HCT116 (cell line): ENCODE measurements at regions not wholly inside any gene's neighbourhood (a gene's known extent, or its start where the extent isn't known, plus 50 kb on each side); places are given as distances from the start of the nearest gene placed in this dataset.

Experiments used
- CTCF ChIP-seq, 3 experiments: fragments of 200-600 bp in 1 of 3; sonication (generic) in 1 of 3; IDR thresholded peaks in 2 of 3; conservative IDR thresholded peaks in 1 of 3; 2 replicates each; pipeline ENCODE4 v1.5.1; 2012 to 2017; ENCODE audit warnings: low read depth in 2 of 3, low read length in 2 of 3, antibody characterized with exemption in 1 of 3, borderline replicate concordance in 1 of 3, control low read depth in 1 of 3, mild to moderate bottlenecking in 1 of 3, mixed read lengths in 1 of 3, mixed run types in 1 of 3, moderate library complexity in 1 of 3; ENCODE audit not compliant: insufficient read depth in 1 of 3
- EZH2 ChIP-seq: fragments of 200-600 bp; sonication (generic); IDR thresholded peaks from 2 replicates; pipeline ENCODE4 v1.6.1; 2017; ENCODE audit warnings: antibody characterized with exemption, mixed run types
- SIN3A ChIP-seq: IDR thresholded peaks from 2 replicates; pipeline ENCODE4 v1.6.1; 2012; ENCODE audit warnings: low read depth
- YY1 ChIP-seq: IDR thresholded peaks from 2 replicates; pipeline ENCODE4 v1.6.1; 2011; ENCODE audit warnings: low read length, low read depth, moderate library complexity, mild to moderate bottlenecking; ENCODE audit not compliant: insufficient replicate concordance; ENCODE audit errors: extremely low read depth
- ZFX ChIP-seq: fragments of 450-650 bp; IDR thresholded peaks from 2 replicates; pipeline ENCODE4 v1.6.1; 2017
- TF ChIP-seq, protein P1 (sequence below): IDR thresholded peaks from 2 replicates; pipeline ENCODE4 v1.6.1; 2012; ENCODE audit warnings: low read depth
- TF ChIP-seq, protein P2 (sequence below): IDR thresholded peaks from 2 replicates; pipeline ENCODE4 v1.6.1; 2012

DNA sequence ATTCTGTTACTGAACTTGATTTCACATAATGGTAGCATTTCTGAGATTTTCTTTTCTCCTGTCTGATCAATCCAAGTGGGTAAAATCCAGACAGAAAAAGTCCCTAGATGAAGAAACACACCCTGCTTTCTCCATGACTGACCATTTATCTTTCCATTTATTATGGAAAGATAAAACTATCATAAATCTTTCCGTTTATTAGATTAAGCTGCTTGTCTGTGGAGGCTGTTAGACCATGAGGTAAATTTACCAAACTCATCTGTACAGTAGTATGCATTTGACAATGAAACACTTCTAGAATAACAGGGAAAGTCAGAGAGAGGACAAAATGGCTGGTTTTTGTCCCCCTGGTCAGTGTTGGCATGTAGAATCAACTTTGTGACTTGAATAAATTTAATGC lies 491.2 kb upstream of the SEMA6A start:
- TF ChIP-seq SIN3A (no peak), CTCF (IDR thresholded peaks at IDR 0.05 in 2 of 3, conservative IDR thresholded peaks at IDR 0.05 in 1 of 3; ENCODE audit: borderline replicate concordance in 1 of 3, insufficient read depth in 1 of 3, low read depth in 2 of 3, low read length in 2 of 3) (no peak), YY1 (no peak), EZH2 (no peak), ZFX (no peak)
- TF ChIP-seq, protein P1, sequence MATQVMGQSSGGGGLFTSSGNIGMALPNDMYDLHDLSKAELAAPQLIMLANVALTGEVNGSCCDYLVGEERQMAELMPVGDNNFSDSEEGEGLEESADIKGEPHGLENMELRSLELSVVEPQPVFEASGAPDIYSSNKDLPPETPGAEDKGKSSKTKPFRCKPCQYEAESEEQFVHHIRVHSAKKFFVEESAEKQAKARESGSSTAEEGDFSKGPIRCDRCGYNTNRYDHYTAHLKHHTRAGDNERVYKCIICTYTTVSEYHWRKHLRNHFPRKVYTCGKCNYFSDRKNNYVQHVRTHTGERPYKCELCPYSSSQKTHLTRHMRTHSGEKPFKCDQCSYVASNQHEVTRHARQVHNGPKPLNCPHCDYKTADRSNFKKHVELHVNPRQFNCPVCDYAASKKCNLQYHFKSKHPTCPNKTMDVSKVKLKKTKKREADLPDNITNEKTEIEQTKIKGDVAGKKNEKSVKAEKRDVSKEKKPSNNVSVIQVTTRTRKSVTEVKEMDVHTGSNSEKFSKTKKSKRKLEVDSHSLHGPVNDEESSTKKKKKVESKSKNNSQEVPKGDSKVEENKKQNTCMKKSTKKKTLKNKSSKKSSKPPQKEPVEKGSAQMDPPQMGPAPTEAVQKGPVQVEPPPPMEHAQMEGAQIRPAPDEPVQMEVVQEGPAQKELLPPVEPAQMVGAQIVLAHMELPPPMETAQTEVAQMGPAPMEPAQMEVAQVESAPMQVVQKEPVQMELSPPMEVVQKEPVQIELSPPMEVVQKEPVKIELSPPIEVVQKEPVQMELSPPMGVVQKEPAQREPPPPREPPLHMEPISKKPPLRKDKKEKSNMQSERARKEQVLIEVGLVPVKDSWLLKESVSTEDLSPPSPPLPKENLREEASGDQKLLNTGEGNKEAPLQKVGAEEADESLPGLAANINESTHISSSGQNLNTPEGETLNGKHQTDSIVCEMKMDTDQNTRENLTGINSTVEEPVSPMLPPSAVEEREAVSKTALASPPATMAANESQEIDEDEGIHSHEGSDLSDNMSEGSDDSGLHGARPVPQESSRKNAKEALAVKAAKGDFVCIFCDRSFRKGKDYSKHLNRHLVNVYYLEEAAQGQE: no peak
- TF ChIP-seq, protein P2, sequence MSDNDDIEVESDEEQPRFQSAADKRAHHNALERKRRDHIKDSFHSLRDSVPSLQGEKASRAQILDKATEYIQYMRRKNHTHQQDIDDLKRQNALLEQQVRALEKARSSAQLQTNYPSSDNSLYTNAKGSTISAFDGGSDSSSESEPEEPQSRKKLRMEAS: no peak
